HFFc6 (cell line): ENCODE measurements at regions not wholly inside any gene's neighbourhood (a gene's known extent, or its start where the extent isn't known, plus 50 kb on each side); places are given as distances from the start of the nearest gene placed in this dataset.
"Not testable (repeated sequence)": the region's sequence is repeated elsewhere in the genome, so short reads cannot be mapped to it uniquely, and the experiment has no call there.

Experiments used
- DNase-seq: peaks from one replicate; pipeline ENCODE4 v3.0.0-alpha.2; 2018
- H3K27ac Mint-ChIP-seq: 2 replicates; pipeline ENCODE4 v1.8.0; 2020; ENCODE audit warnings: mild to moderate bottlenecking, mixed read lengths
- H3K27me3 Mint-ChIP-seq: 2 replicates; pipeline ENCODE4 v1.8.0; 2021; ENCODE audit warnings: mild to moderate bottlenecking, moderate library complexity, mixed read lengths; ENCODE audit not compliant: insufficient read depth
- H3K36me3 Mint-ChIP-seq: 2 replicates; pipeline ENCODE4 v1.8.0; 2021; ENCODE audit warnings: low read depth, mixed read lengths
- H3K4me1 Mint-ChIP-seq: 2 replicates; pipeline ENCODE4 v1.8.0; 2020; ENCODE audit warnings: low read depth, mixed read lengths
- H3K4me3 Mint-ChIP-seq: 2 replicates; pipeline ENCODE4 v1.8.0; 2020; ENCODE audit warnings: mild to moderate bottlenecking, moderate library complexity, mixed read lengths
- H3K9me3 Mint-ChIP-seq: 2 replicates; pipeline ENCODE4 v1.8.0; 2020; ENCODE audit warnings: mild to moderate bottlenecking, mixed read lengths
- TF ChIP-seq, protein P1 (sequence below): fragments of 200-600 bp; sonication (generic); IDR thresholded peaks from 2 replicates; pipeline ENCODE4 v1.5.0; 2021; ENCODE audit warnings: antibody characterized with exemption, mild to moderate bottlenecking

DNA sequence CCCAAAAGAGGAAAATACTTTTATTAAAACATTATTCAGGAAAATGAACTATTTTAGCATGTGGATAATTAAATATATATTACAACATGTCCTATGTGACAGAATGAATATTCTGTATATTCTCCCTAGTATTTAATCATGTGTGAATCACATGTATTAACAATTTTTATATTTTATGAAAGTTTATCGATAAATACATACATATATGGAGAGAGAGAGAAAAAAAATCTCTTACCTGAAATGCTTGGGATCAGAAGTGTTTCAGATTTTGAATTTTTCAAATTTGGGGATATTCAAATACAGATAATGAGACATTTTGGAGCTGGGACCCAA is 228.6 kb upstream of the RBBP8 start:
- Mint-ChIP-seq H3K4me3 (no peak overlapping the region), H3K9me3 (no peaks in the 10 kb centered on the region), H3K27me3 (peaks cover 4% of the 10 kb centered on the region), H3K4me1 (peaks cover 30% of the 10 kb centered on the region), H3K27ac (no peak overlapping the region), H3K36me3 (no peaks in the 10 kb centered on the region)
- no peak for DNase-seq
- TF ChIP-seq, protein P1, sequence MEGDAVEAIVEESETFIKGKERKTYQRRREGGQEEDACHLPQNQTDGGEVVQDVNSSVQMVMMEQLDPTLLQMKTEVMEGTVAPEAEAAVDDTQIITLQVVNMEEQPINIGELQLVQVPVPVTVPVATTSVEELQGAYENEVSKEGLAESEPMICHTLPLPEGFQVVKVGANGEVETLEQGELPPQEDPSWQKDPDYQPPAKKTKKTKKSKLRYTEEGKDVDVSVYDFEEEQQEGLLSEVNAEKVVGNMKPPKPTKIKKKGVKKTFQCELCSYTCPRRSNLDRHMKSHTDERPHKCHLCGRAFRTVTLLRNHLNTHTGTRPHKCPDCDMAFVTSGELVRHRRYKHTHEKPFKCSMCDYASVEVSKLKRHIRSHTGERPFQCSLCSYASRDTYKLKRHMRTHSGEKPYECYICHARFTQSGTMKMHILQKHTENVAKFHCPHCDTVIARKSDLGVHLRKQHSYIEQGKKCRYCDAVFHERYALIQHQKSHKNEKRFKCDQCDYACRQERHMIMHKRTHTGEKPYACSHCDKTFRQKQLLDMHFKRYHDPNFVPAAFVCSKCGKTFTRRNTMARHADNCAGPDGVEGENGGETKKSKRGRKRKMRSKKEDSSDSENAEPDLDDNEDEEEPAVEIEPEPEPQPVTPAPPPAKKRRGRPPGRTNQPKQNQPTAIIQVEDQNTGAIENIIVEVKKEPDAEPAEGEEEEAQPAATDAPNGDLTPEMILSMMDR, result no peak; the same call in none of the 2 replicates

DNA sequence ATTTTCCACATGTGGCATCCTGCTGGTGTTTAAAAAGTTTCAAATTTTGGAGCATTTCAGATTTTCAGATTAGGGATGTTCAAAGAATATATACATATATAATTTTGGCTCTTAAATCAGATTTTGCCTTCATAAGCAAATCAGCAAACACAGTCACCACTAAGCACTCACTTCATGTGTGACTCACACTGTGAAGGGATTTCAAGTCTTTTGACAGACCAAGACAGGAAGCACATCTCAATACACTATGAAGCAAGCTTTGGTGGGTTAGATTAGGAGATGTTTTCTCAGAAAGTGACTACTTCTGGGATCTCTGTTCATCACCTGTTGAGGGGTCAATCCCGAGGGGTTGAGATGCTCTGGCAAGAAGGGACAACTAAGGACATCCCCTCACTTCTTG is 227.8 kb upstream of the RBBP8 start:
- TF ChIP-seq, protein P1, result no peak
- Mint-ChIP-seq H3K9me3 (no peaks in the 10 kb centered on the region), H3K27ac (no peak overlapping the region), H3K27me3 (peaks cover 1% of the 10 kb centered on the region), H3K4me1 (peaks cover 38% of the 10 kb centered on the region), H3K4me3 (no peak overlapping the region), H3K36me3 (no peaks in the 10 kb centered on the region)
- peak; percentile 53 for DNase-seq

DNA sequence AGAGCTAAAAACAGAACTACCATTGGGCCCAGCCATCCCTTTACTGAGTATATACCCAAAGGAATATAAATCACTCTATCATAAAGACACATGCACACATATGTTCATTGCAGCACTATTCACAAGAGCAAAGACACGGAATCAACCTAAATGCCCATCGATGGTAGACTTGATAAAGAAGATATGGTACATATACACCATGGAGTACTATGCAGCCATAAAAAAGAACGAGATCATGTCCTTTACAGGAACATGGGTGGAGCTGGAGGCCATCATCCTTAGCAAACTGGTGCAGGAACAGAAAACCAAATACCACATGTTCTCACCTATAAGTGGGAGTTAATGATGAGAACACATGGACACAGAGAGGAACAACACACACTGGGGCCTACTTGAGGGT is 227.1 kb upstream of the RBBP8 start:
- H3K4me1 Mint-ChIP-seq, result peaks cover 43% of the 10 kb centered on the region
- not testable (repeated sequence) for H3K36me3 Mint-ChIP-seq, H3K27me3 Mint-ChIP-seq, DNase-seq, H3K9me3 Mint-ChIP-seq, H3K27ac Mint-ChIP-seq, H3K4me3 Mint-ChIP-seq

DNA sequence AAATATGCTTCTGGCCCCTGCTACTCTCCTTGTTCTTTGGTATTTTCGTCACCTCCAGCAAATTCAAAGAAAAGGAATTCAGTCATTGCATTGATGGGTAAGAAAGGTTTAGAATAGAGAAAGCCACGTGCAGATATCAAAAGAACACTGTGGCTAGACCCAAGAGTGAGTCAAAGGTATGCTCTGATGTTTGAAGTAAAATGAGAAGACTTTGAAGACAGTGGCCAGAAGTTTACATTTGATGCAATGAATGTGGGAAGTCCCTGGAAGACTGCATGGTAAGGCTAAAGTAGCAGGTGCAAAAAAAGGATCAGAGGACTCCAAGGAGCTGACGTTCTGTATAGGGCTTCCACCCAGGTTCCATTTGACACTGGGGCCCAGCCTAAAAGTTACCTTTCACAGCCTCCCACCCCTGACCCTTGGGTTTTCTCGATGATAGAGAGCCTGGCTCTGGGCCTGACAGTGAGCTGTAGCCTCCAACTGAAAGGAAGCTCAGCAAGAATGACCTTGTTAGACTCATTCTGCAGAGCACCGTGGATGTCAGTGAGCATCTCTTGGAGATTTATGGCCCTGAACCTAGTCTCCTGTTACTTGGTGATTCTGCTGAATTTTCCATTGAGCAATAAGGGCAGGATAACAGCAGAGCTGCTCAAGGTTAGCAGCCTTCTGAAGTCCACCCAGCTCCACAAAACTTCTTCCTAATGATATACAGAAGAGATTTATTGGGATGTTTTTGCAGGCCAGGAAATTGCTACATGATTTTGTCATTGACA is 223.7 kb upstream of the RBBP8 start:
- no peaks in the 10 kb centered on the region for H3K36me3 Mint-ChIP-seq
- H3K4me3 Mint-ChIP-seq, result no peak overlapping the region
- TF ChIP-seq, protein P1, result no peak
- H3K27me3 Mint-ChIP-seq, result peaks cover 1% of the 10 kb centered on the region
- H3K9me3 Mint-ChIP-seq, result no peaks in the 10 kb centered on the region
- H3K27ac Mint-ChIP-seq, result no peak overlapping the region
- DNase-seq, result no peak
- H3K4me1 Mint-ChIP-seq, result peaks cover 31% of the 10 kb centered on the region

DNA sequence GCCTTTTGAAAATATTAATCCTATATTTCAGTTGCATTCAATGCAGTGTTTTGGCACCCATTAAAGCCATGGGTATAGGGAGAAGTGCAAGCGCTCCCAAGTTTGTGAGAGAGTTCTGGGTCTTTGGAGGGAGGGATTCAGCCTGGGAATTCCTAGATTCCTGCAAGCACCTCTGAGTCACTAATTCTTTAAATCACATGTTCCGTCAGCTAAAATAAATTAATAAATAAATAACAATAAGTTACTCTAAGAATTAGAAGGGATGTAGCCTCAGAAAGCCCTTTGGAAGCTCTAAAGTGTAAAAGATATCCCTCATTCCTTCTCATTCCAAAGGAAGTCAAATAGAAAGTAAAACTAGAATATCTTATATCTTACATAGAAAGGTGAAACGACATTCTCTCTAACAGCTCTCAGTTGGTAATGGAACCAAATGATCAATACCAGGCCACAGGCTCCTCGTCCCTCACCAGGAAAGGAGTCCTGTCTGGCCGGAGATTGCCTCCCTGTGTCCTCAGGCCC is 222.4 kb upstream of the RBBP8 start:
- Mint-ChIP-seq H3K27me3 (peaks cover 1% of the 10 kb centered on the region), H3K4me1 (peaks cover 22% of the 10 kb centered on the region), H3K27ac (peak overlapping the region; percentile 39; the same call in 1 of the 2 replicates), H3K9me3 (no peaks in the 10 kb centered on the region), H3K36me3 (no peaks in the 10 kb centered on the region), H3K4me3 (peak overlapping the region; percentile 84)
- TF ChIP-seq, protein P1, result no peak
- DNase-seq, result no peak

DNA sequence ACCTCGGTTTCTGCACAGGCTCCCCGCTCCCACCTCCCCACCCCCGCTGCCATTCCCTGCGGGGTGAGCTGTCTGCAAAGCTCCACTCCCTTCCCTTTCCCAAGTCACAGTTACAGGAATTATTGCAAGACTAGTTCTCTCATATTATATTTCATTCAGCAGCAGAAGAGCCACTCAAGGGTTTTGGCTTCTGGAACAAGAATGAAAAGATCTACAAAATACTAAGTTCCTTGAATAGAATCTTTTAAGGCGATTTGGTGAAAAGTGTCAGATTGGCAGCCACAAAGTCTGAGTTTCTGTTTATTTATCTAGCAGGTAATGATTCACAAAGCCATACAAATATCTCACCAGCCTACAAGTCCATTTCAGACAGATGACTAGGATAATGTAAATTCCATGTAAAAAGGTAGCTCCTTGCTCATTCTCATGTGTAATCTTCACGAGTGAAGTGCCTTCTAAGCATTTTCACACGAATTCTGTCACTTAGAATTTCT is 221.9 kb upstream of the RBBP8 start:
- no peak for DNase-seq
- peak overlapping the region; percentile 84 for H3K4me3 Mint-ChIP-seq
- no peaks in the 10 kb centered on the region for H3K9me3 Mint-ChIP-seq
- peak overlapping the region; percentile 39; the same call in 1 of the 2 replicates for H3K27ac Mint-ChIP-seq
- no peaks in the 10 kb centered on the region for H3K36me3 Mint-ChIP-seq
- H3K4me1 Mint-ChIP-seq, result peaks cover 22% of the 10 kb centered on the region
- TF ChIP-seq, protein P1, result no peak
- peaks cover 1% of the 10 kb centered on the region for H3K27me3 Mint-ChIP-seq
